Kidney (tissue), 13 donors: ENCODE measurements at regions not wholly inside any gene's neighbourhood (a gene's known extent, or its start where the extent isn't known, plus 50 kb on each side); places are given as distances from the start of the nearest gene placed in this dataset.

Experiments
- DNase-seq, 5 donors: peaks; one replicate each; pipeline ENCODE4 v3.0.0-alpha.2; 2013 to 2020
- FAIRE-seq: peaks from 2 replicates; lab custom pipeline; 2012; peaks lifted over from hg19 to GRCh38; lab: Jason Lieb, UNC
- H3K27ac ChIP-seq, 2 donors: one replicate each; pipeline ENCODE4 v1.7.0; 2013; ENCODE audit warnings: low read depth in 2 of 2, low read length in 2 of 2, inconsistent platforms in 1 of 2
- H3K27me3 ChIP-seq: one replicate; pipeline ENCODE4 v1.7.1; 2013; ENCODE audit warnings: low read length, inconsistent platforms; ENCODE audit not compliant: control insufficient read depth, insufficient read depth
- H3K36me3 ChIP-seq, 3 donors: one replicate each; pipeline versions ENCODE4 v1.7.0 to v1.7.1; 2013; ENCODE audit warnings: low read length in 3 of 3, control low read depth in 1 of 3, inconsistent platforms in 1 of 3; ENCODE audit not compliant: insufficient read depth in 3 of 3, control insufficient read depth in 2 of 3
- H3K4me1 ChIP-seq, 3 donors: one replicate each; pipeline versions ENCODE4 v1.7.0 to v1.7.1; 2013; ENCODE audit warnings: low read length in 3 of 3, inconsistent platforms in 1 of 3, low read depth in 1 of 3; ENCODE audit not compliant: control insufficient read depth in 2 of 3, insufficient read depth in 2 of 3
- H3K4me3 ChIP-seq, 3 donors: one replicate each; pipeline versions ENCODE4 v1.7.0 to v1.8.1; 2013; ENCODE audit warnings: low read length in 3 of 3, control low read depth in 1 of 3, inconsistent platforms in 1 of 3
- H3K9ac ChIP-seq, 3 donors: one replicate each; pipeline versions ENCODE4 v1.7.0 to v1.7.1; 2013; ENCODE audit warnings: low read length in 3 of 3, control low read depth in 1 of 3, inconsistent platforms in 1 of 3
- H3K9me3 ChIP-seq, 3 donors: one replicate each; pipeline versions ENCODE4 v1.7.0 to v1.7.1; 2013; ENCODE audit warnings: low read length in 3 of 3, control low read depth in 1 of 3, inconsistent platforms in 1 of 3; ENCODE audit not compliant: control insufficient read depth in 2 of 3, insufficient read depth in 1 of 3
- intact Hi-C: fragments of 100-400 bp; cut with DNase I; formaldehyde crosslinking; loops from one replicate; pipeline ENCODE4 v1.11.1; 2022
- TF ChIP-seq, protein P1 (sequence below): IDR thresholded peaks from 3 replicates; pipeline ENCODE4 v1.5.1; 2012; ENCODE audit warnings: mild to moderate bottlenecking, moderate library complexity, borderline replicate concordance; ENCODE audit not compliant: insufficient read depth; ENCODE audit errors: extremely low read depth
- donor health status: control.
- donor health status: control.
- donor health status: control.
- donor health status: control.
- donor health status: control.
- donor health status: DM: yes; HTN: yes; CAD: no.
- donor health status: Normal renal cell carcinoma (clear cell type).

DNA sequence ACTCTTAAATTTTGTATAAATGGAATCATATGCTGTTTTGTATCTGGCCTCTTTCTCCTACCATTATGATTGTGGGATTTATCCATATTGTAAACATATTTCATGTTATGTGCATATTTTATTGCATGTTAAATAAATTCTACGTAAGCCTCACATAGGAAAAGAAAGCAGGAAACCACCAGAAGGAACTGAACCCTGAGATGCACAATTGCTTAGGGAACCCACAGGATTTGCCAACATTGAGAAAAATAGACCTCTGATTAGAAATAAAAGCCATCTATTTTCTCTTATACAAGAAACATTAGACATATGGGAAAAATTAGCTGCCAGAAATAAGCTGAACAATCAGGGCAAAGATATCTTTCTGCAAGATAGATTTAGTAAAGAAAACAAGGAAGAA lies 111.2 kb upstream of the CARMIL1 start:
- TF ChIP-seq, protein P1, sequence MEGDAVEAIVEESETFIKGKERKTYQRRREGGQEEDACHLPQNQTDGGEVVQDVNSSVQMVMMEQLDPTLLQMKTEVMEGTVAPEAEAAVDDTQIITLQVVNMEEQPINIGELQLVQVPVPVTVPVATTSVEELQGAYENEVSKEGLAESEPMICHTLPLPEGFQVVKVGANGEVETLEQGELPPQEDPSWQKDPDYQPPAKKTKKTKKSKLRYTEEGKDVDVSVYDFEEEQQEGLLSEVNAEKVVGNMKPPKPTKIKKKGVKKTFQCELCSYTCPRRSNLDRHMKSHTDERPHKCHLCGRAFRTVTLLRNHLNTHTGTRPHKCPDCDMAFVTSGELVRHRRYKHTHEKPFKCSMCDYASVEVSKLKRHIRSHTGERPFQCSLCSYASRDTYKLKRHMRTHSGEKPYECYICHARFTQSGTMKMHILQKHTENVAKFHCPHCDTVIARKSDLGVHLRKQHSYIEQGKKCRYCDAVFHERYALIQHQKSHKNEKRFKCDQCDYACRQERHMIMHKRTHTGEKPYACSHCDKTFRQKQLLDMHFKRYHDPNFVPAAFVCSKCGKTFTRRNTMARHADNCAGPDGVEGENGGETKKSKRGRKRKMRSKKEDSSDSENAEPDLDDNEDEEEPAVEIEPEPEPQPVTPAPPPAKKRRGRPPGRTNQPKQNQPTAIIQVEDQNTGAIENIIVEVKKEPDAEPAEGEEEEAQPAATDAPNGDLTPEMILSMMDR: no peak
- Histone ChIP-seq H3K9ac (no peak overlapping the region), H3K9me3 (no peaks in the 10 kb centered on the region), H3K36me3 (no peaks in the 10 kb centered on the region), H3K27me3 (no peaks in the 10 kb centered on the region), H3K4me3 (no peak overlapping the region), H3K4me1 (no peaks in the 10 kb centered on the region), H3K27ac (no peak overlapping the region)
- intact Hi-C loops: no loop called here
- no peak for FAIRE-seq
- DNase-seq: no peak

DNA sequence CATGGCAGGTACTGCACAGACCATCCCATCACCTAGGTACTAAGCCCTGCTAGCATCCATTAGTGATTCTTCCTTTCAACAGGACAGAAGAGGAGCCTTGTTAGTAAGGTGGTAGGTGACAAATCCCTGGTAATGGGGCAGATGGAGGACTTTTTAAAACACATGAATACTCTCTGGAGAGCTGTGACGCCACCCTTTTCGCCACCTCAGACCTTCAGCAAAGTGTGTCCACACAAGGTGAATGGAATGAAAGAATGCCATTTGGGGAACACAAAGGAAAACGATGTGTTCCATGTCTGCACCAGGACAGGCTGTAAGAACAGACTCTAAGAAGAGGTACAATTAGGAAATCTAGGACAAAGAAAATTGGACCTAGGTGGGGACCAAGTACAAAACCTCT lies 110.5 kb upstream of the CARMIL1 start:
- no peaks in the 10 kb centered on the region for H3K4me1 ChIP-seq
- no peaks in the 10 kb centered on the region for H3K9me3 ChIP-seq
- no peak for FAIRE-seq
- intact Hi-C loops: no loop called here
- TF ChIP-seq, protein P1: no peak
- H3K9ac ChIP-seq: no peak overlapping the region
- no peaks in the 10 kb centered on the region for H3K27me3 ChIP-seq
- no peak overlapping the region for H3K4me3 ChIP-seq
- no peaks in the 10 kb centered on the region for H3K36me3 ChIP-seq
- H3K27ac ChIP-seq: no peak overlapping the region
- no peak for DNase-seq

DNA sequence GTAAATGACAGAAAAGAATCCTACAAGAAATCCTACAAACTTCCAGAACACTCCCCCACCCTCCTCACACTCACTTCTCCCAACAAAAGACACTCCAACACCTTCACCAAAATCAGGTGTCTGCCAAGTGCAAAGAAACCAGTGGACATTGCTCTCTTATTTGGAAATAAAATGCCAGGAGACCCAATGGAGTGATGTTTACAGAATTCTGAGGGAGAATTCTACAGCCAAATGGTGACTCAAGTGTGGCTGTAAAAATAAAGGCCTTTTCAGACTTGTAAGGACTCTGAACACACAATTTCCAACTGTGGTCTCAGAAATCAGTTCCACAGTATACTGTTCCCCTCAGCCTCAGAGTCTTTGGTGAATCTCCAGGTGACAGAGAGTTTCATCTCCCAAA lies 109.6 kb upstream of the CARMIL1 start:
- no peaks in the 10 kb centered on the region for H3K4me1 ChIP-seq
- no peak overlapping the region for H3K4me3 ChIP-seq
- DNase-seq: no peak
- H3K36me3 ChIP-seq: no peaks in the 10 kb centered on the region
- H3K27ac ChIP-seq: no peak overlapping the region
- intact Hi-C loops: no loop called here
- no peak for FAIRE-seq
- H3K9ac ChIP-seq: no peak overlapping the region
- no peaks in the 10 kb centered on the region for H3K9me3 ChIP-seq
- TF ChIP-seq, protein P1: no peak
- H3K27me3 ChIP-seq: no peaks in the 10 kb centered on the region

DNA sequence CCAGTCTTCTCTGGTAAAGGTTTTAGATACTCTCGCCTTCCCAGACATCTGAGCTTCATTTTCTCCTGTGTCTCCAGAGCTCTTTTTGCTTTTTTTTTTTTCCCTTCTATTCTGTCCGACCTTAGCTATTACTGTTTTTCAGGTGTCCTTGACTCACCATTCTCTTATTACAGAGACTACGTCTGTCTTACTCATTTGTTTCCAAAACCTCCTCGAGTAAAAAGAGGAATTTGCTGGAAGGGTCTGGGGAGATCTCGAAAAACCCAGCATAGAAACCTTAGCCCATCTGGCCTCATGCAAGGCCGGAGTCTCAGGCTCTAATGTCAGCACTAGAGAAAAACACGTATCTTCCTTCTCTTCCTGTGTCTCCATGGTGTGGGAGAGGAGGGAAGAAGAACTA lies 109.2 kb upstream of the CARMIL1 start:
- no peak overlapping the region for H3K9ac ChIP-seq
- no peaks in the 10 kb centered on the region for H3K27me3 ChIP-seq
- H3K27ac ChIP-seq: no peak overlapping the region
- FAIRE-seq (no peak), DNase-seq (no peak)
- intact Hi-C loops: no loop called here
- H3K9me3 ChIP-seq: no peaks in the 10 kb centered on the region
- no peak overlapping the region for H3K4me3 ChIP-seq
- no peaks in the 10 kb centered on the region for H3K36me3 ChIP-seq
- no peaks in the 10 kb centered on the region for H3K4me1 ChIP-seq
- TF ChIP-seq, protein P1: no peak
